ENCODE measurements at regions not wholly inside any gene's neighbourhood (a gene's known extent, or its start where the extent isn't known, plus 50 kb on each side); places are given as distances from the start of the nearest gene placed in this dataset.

DNA sequence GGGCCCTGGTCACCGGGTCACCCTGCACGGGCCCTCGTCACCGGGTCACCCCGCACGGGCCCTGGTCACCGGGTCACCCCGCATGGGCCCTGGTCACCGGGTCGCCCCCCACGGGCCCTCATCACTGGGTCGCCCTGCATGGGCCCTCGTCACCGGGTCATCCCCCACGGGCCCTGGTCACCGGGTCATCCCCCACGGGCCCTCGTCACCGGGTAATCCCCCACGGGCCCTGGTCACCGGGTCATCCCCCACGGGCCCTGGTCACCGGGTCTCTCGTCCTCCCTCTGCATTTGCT lies 77.6 kb downstream of the RIPK4 start:
- DNase-seq (ENCODE audit: low spot score), result no peak

DNA sequence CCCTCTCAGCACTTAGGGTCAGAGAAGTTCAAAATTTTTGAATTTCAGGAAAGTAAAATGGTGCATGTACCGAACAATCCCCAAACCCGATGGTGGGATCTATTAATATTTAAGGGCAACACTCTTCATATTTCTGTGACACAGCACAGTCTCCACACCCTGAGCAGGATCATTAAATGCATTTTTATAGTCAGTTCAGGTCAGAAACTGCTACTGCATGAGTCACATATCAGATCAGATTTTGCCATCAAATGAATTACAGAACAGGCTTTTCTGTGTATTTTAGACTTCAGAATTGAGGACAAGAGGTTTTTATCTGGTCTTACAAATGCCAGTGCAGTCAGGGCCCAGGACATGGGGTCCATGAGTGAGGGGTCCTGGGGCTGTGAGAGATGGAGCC lies 79.2 kb downstream of the RIPK4 start:
- no peak for DNase-seq (ENCODE audit: low spot score)

DNA sequence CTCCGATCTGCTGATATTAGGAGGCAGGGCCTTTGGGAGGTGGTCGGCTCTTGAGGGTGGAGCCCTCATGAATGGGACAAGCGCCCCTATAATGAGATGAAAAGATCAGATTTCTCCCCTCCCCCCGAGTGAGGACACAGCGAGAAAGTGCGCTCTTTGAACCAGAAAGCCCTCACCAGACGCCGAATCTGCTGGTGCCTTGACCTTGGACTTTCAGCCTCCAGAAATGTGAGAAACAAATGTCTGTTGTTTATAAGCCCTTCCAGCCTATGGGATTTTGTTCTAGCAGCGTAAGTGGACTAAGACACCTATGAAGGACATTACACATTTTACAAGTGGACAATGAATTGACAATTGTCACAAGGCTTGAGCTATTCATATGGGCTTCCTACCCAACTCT lies 80.2 kb downstream of the RIPK4 start:
- no peak for DNase-seq (ENCODE audit: low spot score)

- DNase-seq (ENCODE audit: low spot score), result no peak
These were observed 81.2 kb downstream of the RIPK4 start for GRCh38 chr21:41685511-41686149.

DNA sequence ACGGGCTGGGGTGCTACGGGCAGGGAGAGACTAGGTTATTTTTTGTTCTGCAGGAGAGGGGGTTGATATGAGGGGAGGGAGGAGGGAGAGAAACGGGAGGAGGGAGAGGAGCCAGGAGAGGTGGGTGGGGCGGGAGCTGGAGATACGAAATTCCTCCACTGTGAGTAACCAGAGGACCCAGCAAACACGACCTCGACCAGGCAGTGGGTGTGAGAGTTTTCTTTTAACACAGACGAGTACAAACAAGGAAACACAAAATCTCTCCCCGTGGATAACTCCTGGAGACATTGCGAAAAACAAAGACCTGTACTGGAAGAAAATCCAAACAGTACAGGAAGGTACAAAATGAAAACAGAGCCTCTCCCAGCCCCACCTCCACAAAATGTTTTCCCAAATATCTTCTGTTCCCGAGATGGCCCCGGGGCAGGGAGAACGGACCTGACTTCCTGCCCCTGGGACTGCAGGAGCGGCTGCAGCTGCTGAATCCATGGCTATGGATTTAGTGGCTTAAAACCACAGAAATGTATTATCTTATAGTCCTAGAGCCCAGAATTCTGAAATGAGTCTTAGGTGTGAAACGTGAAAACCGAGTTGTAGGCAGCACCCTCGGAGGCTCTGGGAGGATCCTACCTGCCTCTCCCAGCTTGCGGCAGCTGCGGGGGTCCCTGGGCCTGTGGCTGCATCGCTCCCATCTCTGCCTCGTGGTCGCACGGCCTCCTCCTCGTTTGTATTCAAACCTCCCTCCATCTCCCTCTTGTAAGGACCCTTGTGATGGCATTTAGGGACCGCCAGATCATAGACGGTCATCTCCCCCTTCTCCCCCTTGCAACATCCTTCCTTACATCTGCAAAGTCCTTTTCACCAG lies 82.2 kb downstream of the RIPK4 start:
- peak; percentile 64 for DNase-seq (ENCODE audit: low spot score)

DNA sequence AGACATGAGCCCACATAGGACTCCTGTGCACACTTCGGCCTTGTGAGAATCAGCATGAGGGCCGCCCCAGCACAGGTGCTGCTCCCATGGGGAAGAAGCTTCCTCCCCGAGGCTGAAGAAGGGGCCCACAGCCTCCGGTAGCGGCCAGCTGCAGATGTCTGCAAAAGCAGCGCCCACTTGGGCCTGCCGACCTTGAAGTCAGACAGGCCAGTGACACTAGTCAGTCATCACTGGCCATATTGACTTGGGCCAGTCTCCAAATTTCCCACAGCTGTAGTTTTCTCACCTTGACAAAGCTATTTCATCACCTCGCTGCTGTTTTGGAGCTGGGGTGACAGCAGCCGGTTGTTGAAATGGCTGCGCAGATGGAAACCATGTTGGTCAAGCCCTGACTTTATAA lies 83.0 kb downstream of the RIPK4 start:
- no peak for DNase-seq (ENCODE audit: low spot score)

DNA sequence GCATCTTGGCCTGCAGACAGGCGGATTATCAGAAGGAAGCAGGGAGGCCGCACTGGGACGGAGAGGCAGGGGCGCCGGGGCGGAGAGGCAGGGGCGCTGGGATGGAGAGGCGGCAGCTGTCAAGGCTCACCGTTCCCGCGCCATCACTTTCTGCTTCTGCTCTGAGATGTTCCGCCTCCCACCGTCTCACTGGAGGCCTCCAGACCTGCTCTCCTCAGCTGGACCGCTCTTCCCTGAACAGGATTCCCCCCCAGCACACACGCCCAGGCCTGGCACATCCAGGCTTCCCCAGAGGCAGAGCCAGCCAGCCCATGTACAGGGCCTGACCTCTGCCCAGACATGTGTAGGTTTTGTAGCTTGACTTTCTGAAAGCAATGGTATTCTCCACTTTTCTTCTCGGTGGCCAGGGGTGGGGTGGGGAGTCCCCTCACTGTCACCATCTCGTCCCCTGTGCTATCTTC lies 84.1 kb downstream of the RIPK4 start:
- no peak for DNase-seq (ENCODE audit: low spot score)

GRCh38 chr21:41681939-41682718 lies 84.7 kb downstream of the RIPK4 start:
- no peak for DNase-seq (ENCODE audit: low spot score)

GRCh38 chr21:41681348-41681801 lies 85.5 kb downstream of the RIPK4 start:
- no peak for DNase-seq (ENCODE audit: low spot score)

DNA sequence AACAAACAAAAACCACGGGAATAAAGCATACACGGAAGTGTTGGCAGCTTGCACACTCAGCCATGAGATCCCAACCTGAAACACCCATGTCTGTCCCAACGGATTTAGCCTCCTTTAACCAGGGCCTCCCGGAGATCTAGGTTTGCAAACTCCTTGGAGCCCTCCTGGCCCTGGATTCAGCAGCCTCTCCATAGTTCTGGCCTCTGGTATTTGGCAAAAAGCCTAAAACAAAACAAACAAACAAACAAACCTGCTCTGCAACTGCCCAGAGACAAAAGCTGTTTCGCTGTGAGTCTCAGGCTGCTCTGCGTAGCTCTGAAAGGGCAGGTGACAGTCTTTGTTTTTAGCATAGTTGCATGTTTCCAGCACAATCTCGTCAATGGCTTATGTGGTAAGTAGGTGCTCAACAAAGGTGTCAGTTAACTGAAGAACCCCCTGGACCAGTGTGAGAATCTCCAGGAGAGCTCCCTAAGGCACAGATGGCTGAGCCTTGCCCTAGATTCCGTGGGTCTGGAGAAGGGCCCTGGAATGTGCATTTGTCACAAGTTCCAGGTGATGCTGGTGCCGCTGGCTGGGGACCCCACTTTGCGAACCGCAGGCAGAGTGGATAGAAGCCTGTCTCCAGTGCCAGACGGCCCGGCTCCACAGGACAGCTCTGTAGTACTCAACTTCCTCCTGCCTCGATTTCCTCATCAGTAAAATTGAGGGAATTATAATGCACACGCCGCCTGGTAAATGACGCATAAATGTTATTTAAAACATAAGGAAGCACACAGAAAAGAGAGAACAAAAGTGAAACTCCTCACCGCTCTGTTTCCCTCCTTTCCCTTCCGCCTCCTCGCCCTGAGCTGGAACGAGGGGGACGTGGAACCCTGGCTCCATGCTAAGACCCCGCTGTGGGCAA lies 86.2 kb downstream of the RIPK4 start:
- DNase-seq (ENCODE audit: low spot score), result no peak

GRCh38 chr21:41678924-41679318 lies 87.9 kb downstream of the RIPK4 start:
- peak; percentile 95 for DNase-seq (ENCODE audit: low spot score)

GRCh38 chr21:41678016-41678923 lies 88.6 kb downstream of the RIPK4 start:
- DNase-seq (ENCODE audit: low spot score), result no peak

DNA sequence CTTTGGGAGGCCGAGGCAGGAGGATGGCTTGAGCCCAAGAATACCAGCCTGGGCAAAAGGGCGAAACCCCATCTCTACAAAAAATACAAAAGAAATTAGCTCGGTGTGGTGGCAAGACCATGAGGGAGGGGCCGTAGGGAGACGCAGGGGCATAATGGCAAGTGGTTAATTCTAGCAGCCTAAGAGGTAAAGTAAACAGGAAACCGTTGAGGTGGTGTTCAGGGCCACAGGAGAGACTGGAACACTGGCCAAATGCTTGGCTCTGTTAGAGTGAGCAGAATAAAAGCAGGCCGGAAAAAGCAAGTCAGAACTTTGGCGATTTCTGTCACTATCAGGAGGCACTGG lies 89.2 kb downstream of the RIPK4 start:
- no peak for DNase-seq (ENCODE audit: low spot score)

DNA sequence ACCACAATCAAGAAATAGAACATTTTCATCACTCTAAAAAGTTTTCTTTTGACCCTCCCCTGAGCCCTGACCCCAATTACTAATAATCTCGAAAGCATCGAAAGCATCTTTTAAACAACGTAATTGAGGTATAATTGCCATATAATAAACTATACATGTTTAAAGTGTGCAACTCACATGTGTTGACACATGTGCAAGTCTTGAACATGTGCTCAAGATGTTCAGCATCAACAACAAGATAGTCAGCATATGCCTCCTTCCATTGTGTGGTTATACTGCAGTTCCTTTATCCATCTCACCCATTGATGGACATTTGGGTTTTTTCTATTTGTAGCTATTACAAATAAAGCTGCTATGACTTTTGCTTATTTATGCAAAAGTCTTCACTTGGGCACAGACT lies 90.7 kb downstream of the RIPK4 start:
- DNase-seq (ENCODE audit: low spot score), result no peak

DNA sequence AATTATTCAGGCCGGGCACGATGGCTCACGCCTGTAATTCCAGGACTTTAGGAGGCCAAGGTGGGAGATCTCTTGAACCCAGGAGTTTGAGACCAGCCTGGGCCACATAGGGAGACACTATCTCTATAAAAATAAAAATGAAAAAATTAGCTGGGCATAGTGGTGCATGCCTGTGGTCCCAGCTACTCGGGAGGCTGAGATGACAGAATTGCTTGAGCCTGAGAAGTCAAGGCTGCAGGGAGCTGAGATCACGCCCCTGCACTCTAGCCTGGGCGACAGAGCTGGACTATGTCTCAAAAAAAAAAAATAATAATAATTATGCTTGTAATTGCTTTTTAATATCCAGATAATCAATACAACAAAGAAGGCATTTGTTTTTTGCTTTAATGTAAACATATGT lies 91.3 kb downstream of the RIPK4 start:
- DNase-seq (ENCODE audit: low spot score), result no peak

DNA sequence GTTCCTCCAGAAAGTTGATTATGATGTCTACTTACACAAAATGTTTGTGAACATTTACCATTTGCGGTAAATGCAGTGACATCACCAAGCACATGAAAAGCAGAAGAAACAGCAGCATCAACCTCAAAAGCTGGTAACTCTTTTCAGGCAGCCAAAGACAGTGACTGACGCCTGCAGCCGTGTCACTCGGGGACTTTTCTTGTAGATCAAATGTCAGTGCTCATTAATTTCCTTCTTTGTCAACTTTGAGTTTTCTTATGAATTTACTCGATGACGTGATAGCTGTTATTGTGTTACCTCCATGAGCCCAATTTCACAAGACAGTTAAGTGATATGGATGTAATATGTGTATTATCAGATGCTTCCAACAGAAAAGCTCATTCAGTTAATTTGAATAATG lies 92.5 kb downstream of the RIPK4 start:
- no peak for DNase-seq (ENCODE audit: low spot score)

- DNase-seq (ENCODE audit: low spot score), result no peak
These were observed 93.1 kb downstream of the RIPK4 start for GRCh38 chr21:41673596-41674335.

- no peak for DNase-seq (ENCODE audit: low spot score)
These were observed 93.8 kb downstream of the RIPK4 start for GRCh38 chr21:41673071-41673470.

GRCh38 chr21:41672543-41672915 lies 94.3 kb downstream of the RIPK4 start:
- DNase-seq (ENCODE audit: low spot score), result no peak

GRCh38 chr21:41671859-41672542 lies 94.9 kb downstream of the RIPK4 start:
- no peak for DNase-seq (ENCODE audit: low spot score)
